ENCODE measurements at regions not wholly inside any gene's neighbourhood (a gene's known extent, or its start where the extent isn't known, plus 50 kb on each side); places are given as distances from the start of the nearest gene placed in this dataset.

DNA sequence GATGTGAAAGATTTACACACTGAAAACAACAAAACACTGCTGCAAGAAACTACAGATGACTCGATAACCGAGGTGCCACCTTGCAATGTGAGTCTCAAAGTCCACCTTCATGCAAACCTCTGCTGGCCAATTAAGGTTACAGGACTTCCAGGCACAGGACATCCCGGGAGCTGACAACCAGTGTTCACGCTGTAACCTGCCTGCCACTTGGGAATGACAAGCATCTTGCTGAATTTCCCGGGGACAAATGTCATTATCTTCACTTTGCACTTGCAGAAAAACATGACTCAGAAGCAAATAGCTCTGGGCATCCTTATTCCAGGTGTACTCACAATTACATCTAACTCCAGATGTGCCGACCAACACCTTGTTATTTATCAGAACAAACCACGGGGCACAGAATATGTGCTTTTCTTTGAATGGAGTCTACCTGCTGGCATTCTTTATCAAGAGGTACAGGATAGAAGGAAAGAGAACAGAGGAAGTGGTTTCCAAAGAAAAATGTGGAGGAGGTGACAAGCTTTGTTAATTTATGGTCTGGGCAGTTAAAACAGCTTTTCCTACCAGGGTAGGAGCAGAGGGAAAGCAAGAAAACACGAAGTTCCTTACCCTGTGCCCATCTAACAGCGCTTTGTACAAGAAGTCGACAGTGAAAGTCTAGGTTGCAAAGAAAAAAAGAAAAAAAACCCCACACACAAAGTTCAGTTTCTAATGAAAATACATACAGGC, 72.3 kb downstream of the SHANK2 start:
- TF ChIP-seq EZH2phosphoT487 (IDR thresholded peaks at IDR 0.05; ENCODE audit: borderline replicate concordance), result no peak
- TF ChIP-seq, protein P1, sequence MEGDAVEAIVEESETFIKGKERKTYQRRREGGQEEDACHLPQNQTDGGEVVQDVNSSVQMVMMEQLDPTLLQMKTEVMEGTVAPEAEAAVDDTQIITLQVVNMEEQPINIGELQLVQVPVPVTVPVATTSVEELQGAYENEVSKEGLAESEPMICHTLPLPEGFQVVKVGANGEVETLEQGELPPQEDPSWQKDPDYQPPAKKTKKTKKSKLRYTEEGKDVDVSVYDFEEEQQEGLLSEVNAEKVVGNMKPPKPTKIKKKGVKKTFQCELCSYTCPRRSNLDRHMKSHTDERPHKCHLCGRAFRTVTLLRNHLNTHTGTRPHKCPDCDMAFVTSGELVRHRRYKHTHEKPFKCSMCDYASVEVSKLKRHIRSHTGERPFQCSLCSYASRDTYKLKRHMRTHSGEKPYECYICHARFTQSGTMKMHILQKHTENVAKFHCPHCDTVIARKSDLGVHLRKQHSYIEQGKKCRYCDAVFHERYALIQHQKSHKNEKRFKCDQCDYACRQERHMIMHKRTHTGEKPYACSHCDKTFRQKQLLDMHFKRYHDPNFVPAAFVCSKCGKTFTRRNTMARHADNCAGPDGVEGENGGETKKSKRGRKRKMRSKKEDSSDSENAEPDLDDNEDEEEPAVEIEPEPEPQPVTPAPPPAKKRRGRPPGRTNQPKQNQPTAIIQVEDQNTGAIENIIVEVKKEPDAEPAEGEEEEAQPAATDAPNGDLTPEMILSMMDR (conservative IDR thresholded peaks at IDR 0.05; ENCODE audit: low read length), result no peak
